ENCODE measurements at regions not wholly inside any gene's neighbourhood (a gene's known extent, or its start where the extent isn't known, plus 50 kb on each side); places are given as distances from the start of the nearest gene placed in this dataset.

DNA sequence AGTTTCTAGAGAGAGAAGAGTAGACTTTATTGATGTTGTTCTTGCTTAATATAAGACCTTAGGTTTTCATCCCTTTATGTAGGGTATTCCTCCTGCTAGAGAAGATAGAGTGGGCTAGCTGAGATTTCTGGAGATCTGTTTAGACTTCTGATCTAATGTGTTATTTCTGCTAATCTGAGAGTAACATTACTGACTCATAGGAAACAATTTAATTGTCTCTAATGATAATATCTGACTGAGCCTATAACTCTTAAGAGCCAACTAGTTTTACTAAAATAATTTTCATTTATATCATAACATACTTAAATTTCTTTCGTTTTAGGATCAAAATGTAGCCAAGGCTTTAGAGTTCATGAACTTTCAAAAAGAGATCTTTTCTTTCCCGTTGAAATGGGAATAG lies 618.7 kb upstream of the ZEB2 start:
- TF ChIP-seq CTCF (IDR thresholded peaks at IDR 0.05; ENCODE audit: low read depth, low read length, missing control alignments), result no peak
- Histone ChIP-seq H3K36me3 (replicated peaks) (no peaks in the 10 kb centered on the region), H3K27ac (no peak overlapping the region), H3K4me3 (ENCODE audit: low read depth, low read length) (no peak overlapping the region), H3K27me3 (replicated peaks) (no peaks in the 10 kb centered on the region)
- in situ Hi-C loops (cut with HindIII; ENCODE audit: low pct_ligation_motif_present, low sequenced_read_pairs), result no loop called here
- DNase-seq, result no peak

- in situ Hi-C loops (cut with HindIII; ENCODE audit: low pct_ligation_motif_present, low sequenced_read_pairs), result no loop called here
- H3K4me3 ChIP-seq (ENCODE audit: low read depth, low read length), result no peak overlapping the region
- TF ChIP-seq CTCF (IDR thresholded peaks at IDR 0.05; ENCODE audit: low read depth, low read length, missing control alignments), result no peak
- no peak for DNase-seq
- H3K27me3 ChIP-seq (replicated peaks), result no peaks in the 10 kb centered on the region
- no peaks in the 10 kb centered on the region for H3K36me3 ChIP-seq (replicated peaks)
- H3K27ac ChIP-seq, result no peak overlapping the region
These were observed 618.0 kb upstream of the ZEB2 start for GRCh38 chr2:145137901-145138300.

DNA sequence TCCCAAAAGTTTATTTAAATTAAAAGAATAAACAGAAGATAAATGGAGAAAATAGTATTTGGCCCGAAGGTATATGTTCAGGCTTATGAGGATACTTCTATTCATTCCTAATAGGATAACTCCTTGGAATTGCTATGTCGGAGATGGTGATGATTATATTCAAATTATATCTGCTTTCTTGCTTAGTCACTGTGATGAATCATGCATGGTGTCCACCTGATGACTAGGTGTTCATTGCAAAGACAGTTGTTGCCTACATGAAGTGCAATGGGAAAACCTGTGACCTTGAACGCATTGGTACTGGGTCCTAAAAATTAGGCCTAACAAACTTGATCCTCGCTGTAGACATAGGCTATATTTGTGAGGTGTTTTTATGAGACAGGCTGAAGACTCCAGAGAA lies 617.3 kb upstream of the ZEB2 start:
- TF ChIP-seq CTCF (IDR thresholded peaks at IDR 0.05; ENCODE audit: low read depth, low read length, missing control alignments), result no peak
- in situ Hi-C loops (cut with HindIII; ENCODE audit: low pct_ligation_motif_present, low sequenced_read_pairs), result no loop called here
- DNase-seq, result no peak
- Histone ChIP-seq H3K36me3 (replicated peaks) (no peaks in the 10 kb centered on the region), H3K27me3 (replicated peaks) (no peaks in the 10 kb centered on the region), H3K4me3 (ENCODE audit: low read depth, low read length) (no peak overlapping the region), H3K27ac (no peak overlapping the region)

- no peaks in the 10 kb centered on the region for H3K27me3 ChIP-seq (replicated peaks)
- H3K27ac ChIP-seq, result no peak overlapping the region
- H3K36me3 ChIP-seq (replicated peaks), result no peaks in the 10 kb centered on the region
- DNase-seq, result no peak
- H3K4me3 ChIP-seq (ENCODE audit: low read depth, low read length), result no peak overlapping the region
- in situ Hi-C loops (cut with HindIII; ENCODE audit: low pct_ligation_motif_present, low sequenced_read_pairs), result no loop called here
- no peak for TF ChIP-seq CTCF (IDR thresholded peaks at IDR 0.05; ENCODE audit: low read depth, low read length, missing control alignments)
These were observed 616.8 kb upstream of the ZEB2 start for GRCh38 chr2:145136702-145137101.

DNA sequence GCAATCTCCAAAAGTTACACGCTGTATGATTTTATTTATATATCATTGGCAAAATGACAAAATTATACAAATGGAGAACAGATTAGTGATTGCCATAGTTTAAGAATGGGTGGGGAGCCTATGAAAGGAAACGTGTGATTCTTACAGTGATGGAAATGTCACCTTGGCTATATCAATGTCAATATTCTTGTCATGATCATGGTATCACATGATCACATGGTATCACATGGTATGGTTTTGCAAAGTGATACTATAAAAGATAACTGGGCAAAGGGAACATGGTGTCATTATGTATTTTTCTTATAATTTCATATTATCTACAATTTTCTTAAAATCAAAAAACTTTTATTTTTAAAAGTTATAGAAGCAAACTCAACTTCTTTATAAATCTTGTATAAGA lies 606.2 kb upstream of the ZEB2 start:
- DNase-seq, result no peak
- in situ Hi-C loops (cut with HindIII; ENCODE audit: low pct_ligation_motif_present, low sequenced_read_pairs), result no loop called here
- TF ChIP-seq CTCF (IDR thresholded peaks at IDR 0.05; ENCODE audit: low read depth, low read length, missing control alignments), result no peak
- H3K27me3 ChIP-seq (replicated peaks), result no peaks in the 10 kb centered on the region
- H3K27ac ChIP-seq, result no peak overlapping the region
- H3K4me3 ChIP-seq (ENCODE audit: low read depth, low read length), result no peak overlapping the region
- no peaks in the 10 kb centered on the region for H3K36me3 ChIP-seq (replicated peaks)

DNA sequence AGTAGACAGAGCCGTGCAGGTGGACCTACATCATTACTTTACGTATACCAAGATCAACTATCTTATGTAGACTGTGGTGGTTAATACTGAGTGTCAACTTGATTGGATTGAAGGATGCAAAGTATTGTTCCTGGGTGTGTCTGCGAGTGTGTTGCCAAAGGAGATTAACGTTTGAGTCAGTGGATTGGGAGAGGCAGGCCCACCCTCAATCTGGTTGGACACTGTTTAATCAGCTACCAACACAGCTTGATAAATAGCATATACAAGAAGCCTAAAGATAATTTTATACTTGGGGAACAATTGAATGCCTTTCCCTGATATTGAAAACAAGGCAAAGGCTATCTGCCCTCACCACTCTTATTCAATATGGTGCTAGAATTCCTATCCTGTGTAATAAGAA lies 604.2 kb upstream of the ZEB2 start:
- DNase-seq, result no peak
- in situ Hi-C loops (cut with HindIII; ENCODE audit: low pct_ligation_motif_present, low sequenced_read_pairs), result no loop called here
- TF ChIP-seq CTCF (IDR thresholded peaks at IDR 0.05; ENCODE audit: low read depth, low read length, missing control alignments), result no peak
- H3K27me3 ChIP-seq (replicated peaks), result no peaks in the 10 kb centered on the region
- no peaks in the 10 kb centered on the region for H3K36me3 ChIP-seq (replicated peaks)
- no peak overlapping the region for H3K4me3 ChIP-seq (ENCODE audit: low read depth, low read length)
- H3K27ac ChIP-seq, result no peak overlapping the region
